A673 (cell line): ENCODE measurements at regions not wholly inside any gene's neighbourhood (a gene's known extent, or its start where the extent isn't known, plus 50 kb on each side); places are given as distances from the start of the nearest gene placed in this dataset.

Experiments
- CTCF ChIP-seq: fragments of 300-800, 200-600 bp; sonication (generic); conservative IDR thresholded peaks from 2 replicates; pipeline ENCODE4 v1.5.1; 2017; ENCODE audit warnings: low read depth, mild to moderate bottlenecking, antibody characterized with exemption, low read length, moderate library complexity, mixed read lengths
- EZH2 ChIP-seq: fragments of 200-600 bp; sonication (generic); IDR thresholded peaks from 2 replicates; pipeline ENCODE4 v1.6.1; 2017; ENCODE audit warnings: borderline replicate concordance, low read depth, mild to moderate bottlenecking, mixed read lengths, antibody characterized with exemption, low read length; ENCODE audit not compliant: poor library complexity, severe bottlenecking

GRCh38 chr6:102553214-102553613, 1159.7 kb downstream of the GRIK2 start:
- no peak for TF ChIP-seq CTCF
- TF ChIP-seq EZH2 = no peak
